DMS53 (cell line): ENCODE measurements at regions not wholly inside any gene's neighbourhood (a gene's known extent, or its start where the extent isn't known, plus 50 kb on each side); places are given as distances from the start of the nearest gene placed in this dataset.
A peak's percentile ranks its signal among the peaks of the same experiment; 100 is the strongest.

ENCODE experiments used
- DNase-seq: peaks from one replicate; lab custom pipeline; 2025; lab: John Stamatoyannopoulos, UW

- DNase-seq: no peak
Observed at GRCh38 chr6:154561750-154562149, 51.3 kb upstream of the CNKSR3 start.

DNA sequence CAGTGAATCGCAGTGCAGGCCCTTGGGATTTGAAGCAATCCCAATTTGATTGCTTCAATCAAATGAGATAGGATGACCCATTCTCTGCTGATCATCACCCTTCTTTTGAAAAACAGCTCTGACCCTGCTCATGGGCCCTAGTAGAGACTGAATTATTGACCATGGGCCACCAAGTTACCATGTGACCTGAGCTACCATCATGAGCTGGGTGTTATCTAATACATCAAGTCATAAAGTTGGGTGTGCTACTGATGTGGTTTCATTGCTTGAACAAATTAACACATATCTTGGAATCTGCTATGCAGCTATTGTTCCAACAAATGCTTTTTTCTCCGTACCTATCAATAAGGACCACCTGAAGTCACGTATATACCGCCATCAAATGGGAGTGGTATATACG, 54.8 kb upstream of the CNKSR3 start:
- DNase-seq: no peak

GRCh38 chr6:154566866-154567265, 56.4 kb upstream of the CNKSR3 start:
- DNase-seq: peak; percentile 60

DNA sequence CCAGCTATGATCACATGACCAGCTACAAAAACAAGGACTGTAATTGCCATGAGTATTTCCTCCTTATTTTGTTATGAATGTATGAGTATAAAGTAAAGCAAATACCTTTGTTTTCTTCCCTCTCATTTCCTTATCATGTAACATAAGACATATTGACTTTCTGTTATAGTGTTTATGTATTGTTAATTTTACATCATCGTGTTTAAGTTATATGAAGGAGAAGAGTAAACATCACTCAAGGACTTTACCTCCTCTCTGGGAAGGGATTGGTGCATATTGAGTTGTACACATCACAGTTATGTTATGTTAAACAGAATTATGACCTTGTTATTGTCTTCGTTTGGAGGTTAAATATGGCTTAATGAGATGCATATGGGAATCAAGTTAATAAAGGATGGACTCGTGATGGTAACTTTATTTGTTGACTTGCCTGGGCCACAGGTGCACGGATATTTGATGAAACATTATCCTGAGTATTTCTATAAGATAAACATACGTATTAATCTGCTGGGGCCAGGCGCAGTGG, 57.3 kb upstream of the CNKSR3 start:
- peak; percentile 91 for DNase-seq

- peak; percentile 74 for DNase-seq
Observed at GRCh38 chr6:154569156-154569862, 58.8 kb upstream of the CNKSR3 start.

GRCh38 chr6:154570505-154570904, 60.0 kb upstream of the CNKSR3 start:
- peak; percentile 37 for DNase-seq

DNA sequence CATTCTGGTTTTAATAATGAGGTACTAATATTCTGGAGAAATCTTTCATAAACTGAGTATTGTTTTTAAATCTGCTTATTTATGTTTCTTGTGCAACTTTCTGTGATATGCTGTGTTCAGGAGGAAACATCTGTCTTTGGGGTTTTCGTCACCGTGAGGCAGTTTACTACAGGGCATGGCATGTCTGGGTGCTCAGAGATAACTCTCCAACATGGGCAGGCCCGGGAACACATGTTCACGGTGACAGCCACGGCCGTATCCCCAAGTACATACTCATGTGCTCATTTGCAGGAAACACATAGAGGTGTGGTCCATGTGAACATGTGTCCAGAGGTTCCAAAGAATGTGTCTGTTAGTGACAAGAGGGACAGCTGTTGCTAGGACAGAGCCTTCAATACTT, 62.1 kb upstream of the CNKSR3 start:
- DNase-seq: peak; percentile 9

DNA sequence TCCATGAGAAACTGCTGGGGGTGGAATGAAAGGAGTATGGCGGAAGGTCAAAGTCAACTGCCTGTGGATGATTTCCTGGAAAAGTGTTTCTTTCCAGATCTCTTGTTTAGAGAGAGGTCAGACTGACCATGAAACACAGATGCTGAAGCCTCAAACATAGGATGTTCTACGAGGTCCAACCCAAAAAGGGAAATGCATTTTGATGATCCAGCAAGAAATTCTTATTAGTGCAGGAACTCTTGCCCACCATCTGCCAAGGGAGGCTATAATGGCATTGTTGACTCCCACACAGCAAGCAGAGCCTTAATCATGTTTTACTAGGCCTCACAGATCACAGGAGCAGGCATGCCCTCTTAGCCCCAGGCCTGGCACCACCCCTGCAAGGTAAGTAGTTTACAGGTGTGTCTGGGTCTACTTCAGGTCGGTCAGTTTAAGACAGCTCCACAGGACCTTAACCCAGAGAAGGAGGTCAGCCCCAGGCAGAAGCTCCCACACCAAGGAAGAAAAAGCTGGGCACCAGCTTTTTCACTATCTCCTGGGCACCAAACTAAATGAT, 67.6 kb upstream of the CNKSR3 start:
- DNase-seq: no peak

- DNase-seq: no peak
Observed at GRCh38 chr6:154579046-154579445, 68.6 kb upstream of the CNKSR3 start.

GRCh38 chr6:154579485-154579884, 69.0 kb upstream of the CNKSR3 start:
- peak; percentile 23 for DNase-seq

- peak; percentile 16 for DNase-seq
Observed at GRCh38 chr6:154580397-154581135, 70.1 kb upstream of the CNKSR3 start.

DNA sequence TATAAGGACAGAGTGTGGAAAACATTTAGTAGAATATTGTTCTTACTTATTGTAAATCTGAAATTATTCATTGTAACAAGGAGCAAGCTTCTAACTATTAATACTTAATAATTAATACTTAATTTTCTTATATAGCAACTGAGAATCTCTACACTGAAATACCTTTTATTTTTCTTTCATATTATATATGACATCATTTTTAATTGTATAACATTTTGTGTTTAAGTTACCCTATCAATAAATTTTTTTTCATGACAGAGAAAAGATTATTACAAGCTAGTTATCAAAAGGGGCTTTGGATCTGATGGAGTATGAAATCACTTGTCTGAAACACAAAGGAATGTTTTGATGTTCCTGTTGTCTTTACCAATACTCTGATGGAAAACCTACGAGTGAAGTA, 72.2 kb upstream of the CNKSR3 start:
- no peak for DNase-seq

- peak; percentile 55 for DNase-seq
Observed at GRCh38 chr6:154583546-154584188, 73.2 kb upstream of the CNKSR3 start.

- DNase-seq: peak; percentile 98
Observed at GRCh38 chr6:154590756-154591155, 80.3 kb upstream of the CNKSR3 start.

GRCh38 chr6:154591234-154591633, 80.7 kb upstream of the CNKSR3 start:
- peak; percentile 39 for DNase-seq

- DNase-seq: peak; percentile 69
Observed at GRCh38 chr6:154592199-154592860, 81.8 kb upstream of the CNKSR3 start.

DNA sequence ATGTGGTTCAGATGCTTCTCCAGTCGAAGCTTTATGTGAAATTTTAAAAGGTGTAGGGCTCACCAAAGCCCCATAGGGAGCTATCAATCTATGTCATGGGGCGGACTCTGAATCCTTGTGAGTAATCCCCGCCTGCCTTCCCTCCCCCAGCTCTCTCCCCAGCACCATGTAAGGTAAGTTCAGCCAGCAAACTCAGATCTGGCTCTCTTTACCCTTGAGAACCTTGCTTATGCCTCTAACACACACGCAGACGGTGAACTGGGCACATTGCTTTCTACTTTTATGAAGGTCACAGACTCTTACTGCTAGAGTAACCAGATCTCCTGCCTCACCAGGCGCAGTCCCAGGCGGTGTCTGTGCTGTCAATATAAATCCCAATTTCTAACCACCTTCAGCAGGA, 82.6 kb upstream of the CNKSR3 start:
- peak; percentile 94 for DNase-seq

GRCh38 chr6:154594496-154595198, 84.2 kb upstream of the CNKSR3 start:
- no peak for DNase-seq

DNA sequence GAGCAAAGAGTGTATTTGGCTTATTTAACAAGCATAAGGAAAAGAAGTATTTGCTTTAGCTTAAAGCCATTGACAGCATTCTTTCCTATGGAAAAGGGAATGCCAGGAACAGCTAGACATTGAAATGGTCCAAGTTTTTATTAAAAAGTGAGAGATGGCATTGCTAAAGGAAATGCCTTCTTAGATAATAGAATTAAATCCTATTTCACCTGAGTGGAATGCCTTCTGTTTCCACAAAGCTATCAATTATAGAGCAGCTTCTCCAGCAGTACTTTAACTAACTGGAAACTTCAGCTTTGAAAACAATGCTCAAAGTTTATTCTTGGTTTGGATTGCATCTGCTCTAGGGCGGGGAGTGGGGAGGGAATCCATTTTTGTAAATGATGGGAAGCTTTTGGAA, 85.1 kb upstream of the CNKSR3 start:
- no peak for DNase-seq

DNA sequence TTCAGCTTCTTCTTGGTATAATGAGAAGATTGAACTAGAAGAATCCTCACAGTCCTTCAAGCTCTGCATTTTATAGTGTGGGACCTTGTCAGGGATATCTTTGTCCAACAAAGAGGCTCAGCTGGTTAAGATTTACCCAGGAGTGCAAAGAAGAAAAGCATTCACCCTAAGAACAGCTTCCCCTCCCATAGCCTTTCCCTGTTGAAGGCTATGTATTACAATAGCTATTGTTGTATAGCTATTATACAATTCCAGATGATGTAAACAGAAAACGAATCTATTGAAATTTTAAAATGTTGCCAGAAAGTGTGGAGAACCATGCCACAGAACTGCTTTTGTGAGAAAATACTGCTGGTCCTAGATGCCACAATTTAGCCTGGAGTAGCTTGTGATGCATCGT, 85.5 kb upstream of the CNKSR3 start:
- DNase-seq: no peak

- no peak for DNase-seq
Observed at GRCh38 chr6:154596701-154597100, 86.2 kb upstream of the CNKSR3 start.
